Vagina (tissue), 2 donors: ENCODE measurements at regions not wholly inside any gene's neighbourhood (a gene's known extent, or its start where the extent isn't known, plus 50 kb on each side); places are given as distances from the start of the nearest gene placed in this dataset.

Experiments used
- DNase-seq, 2 donors: peaks; one replicate each; pipeline ENCODE4 v3.0.0-alpha.2; 2017; ENCODE audit errors: extremely low spot score in 2 of 2
- H3K27ac ChIP-seq: fragments of 200-600 bp; sonication (generic); one replicate; pipeline ENCODE4 v1.5.1; 2019
- H3K27me3 ChIP-seq: fragments of 200-600 bp; sonication (generic); one replicate; pipeline ENCODE4 v1.5.1; 2019
- H3K36me3 ChIP-seq, 2 donors: fragments of 200-600 bp; sonication (generic); one replicate each; pipeline ENCODE4 v1.5.1; 2017 to 2019
- H3K4me1 ChIP-seq: fragments of 200-600 bp; sonication (generic); one replicate; pipeline ENCODE4 v1.5.1; 2019
- H3K4me3 ChIP-seq, 2 donors: fragments of 200-600 bp; sonication (generic); 1 replicate in 1 of 2; 2 replicates in 1 of 2; pipeline ENCODE4 v1.5.1; 2016 to 2019
- H3K9me3 ChIP-seq: fragments of 200-600 bp; sonication (generic); one replicate; pipeline ENCODE4 v1.5.1; 2019
- CTCF ChIP-seq, 3 experiments: fragments of 450-650 bp in 2 of 3; fragments of 200-600 bp in 1 of 3; sonication (generic) in 1 of 3; IDR thresholded peaks; one replicate each; pipeline ENCODE4 v1.5.1; 2017 to 2019; ENCODE audit warnings: antibody characterized with exemption in 3 of 3, mild to moderate bottlenecking in 2 of 3, moderate library complexity in 2 of 3
- POLR2A ChIP-seq, 2 donors: fragments of 450-650 bp; IDR thresholded peaks; one replicate each; pipeline ENCODE4 v1.6.1; 2017; ENCODE audit warnings: antibody characterized with exemption in 2 of 2, mild to moderate bottlenecking in 2 of 2, moderate library complexity in 2 of 2
- POLR2AphosphoS5 ChIP-seq, 2 donors: sonication (generic); formaldehyde crosslinking; IDR thresholded peaks; one replicate each; pipeline ENCODE4 v1.9.0; 2017; ENCODE audit warnings: antibody characterized with exemption in 2 of 2, mild to moderate bottlenecking in 2 of 2, low read depth in 1 of 2; ENCODE audit not compliant: insufficient read depth in 1 of 2
- intact Hi-C: fragments of 100-400 bp; cut with DNase I; formaldehyde crosslinking; loops from one replicate; pipeline ENCODE4 v1.15.1; 2023

- no peak overlapping the region for H3K27ac ChIP-seq
- no peaks in the 10 kb centered on the region for H3K27me3 ChIP-seq
- no peak for TF ChIP-seq POLR2A (IDR thresholded peaks at IDR 0.05)
- no peak for TF ChIP-seq CTCF (IDR thresholded peaks at IDR 0.05)
- no peak for TF ChIP-seq POLR2AphosphoS5 (IDR thresholded peaks at IDR 0.05; ENCODE audit: insufficient read depth in 1 of 2, low read depth in 1 of 2)
- no peak for DNase-seq
- H3K9me3 ChIP-seq, result no peaks in the 10 kb centered on the region
- H3K36me3 ChIP-seq, result no peaks in the 10 kb centered on the region
- H3K4me1 ChIP-seq, result no peaks in the 10 kb centered on the region
- intact Hi-C loops, result no loop called here
- H3K4me3 ChIP-seq, result no peak overlapping the region
Observed at GRCh38 chr18:38450876-38451275, 885.3 kb upstream of the CELF4 start.

- no peak for DNase-seq
- no peak for TF ChIP-seq CTCF (IDR thresholded peaks at IDR 0.05)
- TF ChIP-seq POLR2AphosphoS5 (IDR thresholded peaks at IDR 0.05; ENCODE audit: insufficient read depth in 1 of 2, low read depth in 1 of 2), result no peak
- no peak for TF ChIP-seq POLR2A (IDR thresholded peaks at IDR 0.05)
- intact Hi-C loops, result no loop called here
- H3K4me3 ChIP-seq, result no peak overlapping the region
- H3K27me3 ChIP-seq, result no peaks in the 10 kb centered on the region
- H3K4me1 ChIP-seq, result no peaks in the 10 kb centered on the region
- H3K36me3 ChIP-seq, result no peaks in the 10 kb centered on the region
- H3K27ac ChIP-seq, result no peak overlapping the region
- H3K9me3 ChIP-seq, result no peaks in the 10 kb centered on the region
Observed at GRCh38 chr18:38445804-38446145, 880.2 kb upstream of the CELF4 start.

- intact Hi-C loops, result no loop called here
- Histone ChIP-seq H3K36me3 (no peaks in the 10 kb centered on the region), H3K4me1 (no peaks in the 10 kb centered on the region), H3K9me3 (no peaks in the 10 kb centered on the region), H3K27me3 (no peaks in the 10 kb centered on the region), H3K27ac (no peak overlapping the region), H3K4me3 (no peak overlapping the region)
- no peak for TF ChIP-seq CTCF (IDR thresholded peaks at IDR 0.05)
- TF ChIP-seq POLR2AphosphoS5 (IDR thresholded peaks at IDR 0.05; ENCODE audit: insufficient read depth in 1 of 2, low read depth in 1 of 2), result no peak
- TF ChIP-seq POLR2A (IDR thresholded peaks at IDR 0.05), result no peak
- DNase-seq, result no peak
Observed at GRCh38 chr18:38444971-38445803, 879.6 kb upstream of the CELF4 start.

GRCh38 chr18:38427736-38428135, 862.1 kb upstream of the CELF4 start:
- no peak for TF ChIP-seq CTCF (IDR thresholded peaks at IDR 0.05)
- TF ChIP-seq POLR2A (IDR thresholded peaks at IDR 0.05), result no peak
- Histone ChIP-seq H3K36me3 (no peaks in the 10 kb centered on the region), H3K27me3 (no peaks in the 10 kb centered on the region), H3K27ac (no peak overlapping the region), H3K4me1 (no peaks in the 10 kb centered on the region), H3K4me3 (no peak overlapping the region), H3K9me3 (no peaks in the 10 kb centered on the region)
- no peak for DNase-seq
- intact Hi-C loops, result no loop called here

- Histone ChIP-seq H3K27ac (no peak overlapping the region), H3K4me3 (no peak overlapping the region), H3K27me3 (no peaks in the 10 kb centered on the region), H3K36me3 (no peaks in the 10 kb centered on the region), H3K9me3 (no peaks in the 10 kb centered on the region), H3K4me1 (no peaks in the 10 kb centered on the region)
- intact Hi-C loops, result no loop called here
- TF ChIP-seq POLR2A (IDR thresholded peaks at IDR 0.05) (no peak), CTCF (IDR thresholded peaks at IDR 0.05) (no peak), POLR2AphosphoS5 (IDR thresholded peaks at IDR 0.05; ENCODE audit: insufficient read depth in 1 of 2, low read depth in 1 of 2) (no peak)
- no peak for DNase-seq
Observed at GRCh38 chr18:38427234-38427633, 861.6 kb upstream of the CELF4 start.
